ENCODE measurements at regions not wholly inside any gene's neighbourhood (a gene's known extent, or its start where the extent isn't known, plus 50 kb on each side); places are given as distances from the start of the nearest gene placed in this dataset.

DNA sequence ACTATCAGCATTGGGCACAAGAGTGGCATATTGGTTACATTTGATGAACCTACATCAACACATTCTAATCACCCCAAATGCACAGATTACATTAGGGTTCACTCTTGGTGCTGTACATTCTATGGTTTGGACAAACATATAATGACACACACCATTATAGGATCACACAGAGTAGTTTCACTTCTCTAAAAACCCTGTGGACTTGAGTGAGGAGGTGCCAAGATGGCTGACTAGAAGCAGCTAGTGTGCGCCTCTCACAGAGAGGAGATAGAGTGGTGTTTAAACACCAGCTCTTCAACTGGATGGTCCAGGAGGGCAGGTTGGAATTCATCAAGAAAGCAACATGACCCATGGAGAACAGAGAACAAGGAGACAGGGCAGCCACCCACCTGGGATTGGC, 265.6 kb downstream of the TDRD3 start:
- 100% methylated on average over 1 of the region's 1 CpG for WGBS (ENCODE audit: low lambda C conversion rate)
- Histone ChIP-seq H4K20me1 (ENCODE audit: insufficient read depth) (no peaks in the 10 kb centered on the region), H3K79me2 (ENCODE audit: insufficient read depth) (no peaks in the 10 kb centered on the region), H3K27ac (ENCODE audit: low read depth in 2 of 2, low read length in 1 of 2) (no peak overlapping the region), H3K4me3 (ENCODE audit: low read depth in 2 of 2, low read length in 1 of 2) (no peak overlapping the region), H3K27me3 (ENCODE audit: insufficient read depth) (no peaks in the 10 kb centered on the region), H3K9me2 (no peaks in the 10 kb centered on the region), H3K9me3 (no peaks in the 10 kb centered on the region), H3K4me1 (ENCODE audit: control insufficient read depth in 1 of 2, insufficient read depth in 2 of 2, low read depth in 1 of 2, low read length in 1 of 2) (no peaks in the 10 kb centered on the region), H2AFZ (ENCODE audit: low read depth) (no peak overlapping the region), H3K9ac (no peak overlapping the region), H3K36me3 (replicated peaks in 1 of 2; ENCODE audit: control insufficient read depth in 1 of 2, insufficient read depth in 2 of 2, low read length in 1 of 2) (no peaks in the 10 kb centered on the region), H3F3A (replicated peaks; ENCODE audit: insufficient read depth) (no peaks in the 10 kb centered on the region), H3K4me2 (no peak overlapping the region)
- DNase-seq = no peak
- POLR2A ChIA-PET = no interaction called here
- no peak for TF ChIP-seq YY1 (IDR thresholded peaks at IDR 0.05; ENCODE audit: low read depth)
- no peak for TF ChIP-seq GATA2 (CRISPR knock-in tag; IDR thresholded peaks at IDR 0.05)
- TF ChIP-seq ELF1 (IDR thresholded peaks at IDR 0.05) = no peak
- TF ChIP-seq NFIC (IDR thresholded peaks at IDR 0.05; ENCODE audit: borderline replicate concordance) = no peak
- TF ChIP-seq, protein P1, sequence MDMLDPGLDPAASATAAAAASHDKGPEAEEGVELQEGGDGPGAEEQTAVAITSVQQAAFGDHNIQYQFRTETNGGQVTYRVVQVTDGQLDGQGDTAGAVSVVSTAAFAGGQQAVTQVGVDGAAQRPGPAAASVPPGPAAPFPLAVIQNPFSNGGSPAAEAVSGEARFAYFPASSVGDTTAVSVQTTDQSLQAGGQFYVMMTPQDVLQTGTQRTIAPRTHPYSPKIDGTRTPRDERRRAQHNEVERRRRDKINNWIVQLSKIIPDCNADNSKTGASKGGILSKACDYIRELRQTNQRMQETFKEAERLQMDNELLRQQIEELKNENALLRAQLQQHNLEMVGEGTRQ (IDR thresholded peaks at IDR 0.05; ENCODE audit: borderline replicate concordance, low read depth, low read length) = no peak
- TF ChIP-seq FOXM1 (IDR thresholded peaks at IDR 0.05; ENCODE audit: low read depth) = no peak
- TF ChIP-seq, protein P2, sequence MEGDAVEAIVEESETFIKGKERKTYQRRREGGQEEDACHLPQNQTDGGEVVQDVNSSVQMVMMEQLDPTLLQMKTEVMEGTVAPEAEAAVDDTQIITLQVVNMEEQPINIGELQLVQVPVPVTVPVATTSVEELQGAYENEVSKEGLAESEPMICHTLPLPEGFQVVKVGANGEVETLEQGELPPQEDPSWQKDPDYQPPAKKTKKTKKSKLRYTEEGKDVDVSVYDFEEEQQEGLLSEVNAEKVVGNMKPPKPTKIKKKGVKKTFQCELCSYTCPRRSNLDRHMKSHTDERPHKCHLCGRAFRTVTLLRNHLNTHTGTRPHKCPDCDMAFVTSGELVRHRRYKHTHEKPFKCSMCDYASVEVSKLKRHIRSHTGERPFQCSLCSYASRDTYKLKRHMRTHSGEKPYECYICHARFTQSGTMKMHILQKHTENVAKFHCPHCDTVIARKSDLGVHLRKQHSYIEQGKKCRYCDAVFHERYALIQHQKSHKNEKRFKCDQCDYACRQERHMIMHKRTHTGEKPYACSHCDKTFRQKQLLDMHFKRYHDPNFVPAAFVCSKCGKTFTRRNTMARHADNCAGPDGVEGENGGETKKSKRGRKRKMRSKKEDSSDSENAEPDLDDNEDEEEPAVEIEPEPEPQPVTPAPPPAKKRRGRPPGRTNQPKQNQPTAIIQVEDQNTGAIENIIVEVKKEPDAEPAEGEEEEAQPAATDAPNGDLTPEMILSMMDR (IDR thresholded peaks at IDR 0.05) = no peak
- TF ChIP-seq MEF2A (IDR thresholded peaks at IDR 0.05; ENCODE audit: borderline replicate concordance, low read depth) = no peak
- TF ChIP-seq, protein P3, sequence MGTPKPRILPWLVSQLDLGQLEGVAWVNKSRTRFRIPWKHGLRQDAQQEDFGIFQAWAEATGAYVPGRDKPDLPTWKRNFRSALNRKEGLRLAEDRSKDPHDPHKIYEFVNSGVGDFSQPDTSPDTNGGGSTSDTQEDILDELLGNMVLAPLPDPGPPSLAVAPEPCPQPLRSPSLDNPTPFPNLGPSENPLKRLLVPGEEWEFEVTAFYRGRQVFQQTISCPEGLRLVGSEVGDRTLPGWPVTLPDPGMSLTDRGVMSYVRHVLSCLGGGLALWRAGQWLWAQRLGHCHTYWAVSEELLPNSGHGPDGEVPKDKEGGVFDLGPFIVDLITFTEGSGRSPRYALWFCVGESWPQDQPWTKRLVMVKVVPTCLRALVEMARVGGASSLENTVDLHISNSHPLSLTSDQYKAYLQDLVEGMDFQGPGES (IDR thresholded peaks at IDR 0.05; ENCODE audit: low read depth, low read length) = no peak
- no peak for TF ChIP-seq GABPA (IDR thresholded peaks at IDR 0.05; ENCODE audit: low read depth)
- TF ChIP-seq RXRA (IDR thresholded peaks at IDR 0.05; ENCODE audit: borderline replicate concordance, low read depth) = no peak
- no peak for TF ChIP-seq TCF12 (IDR thresholded peaks at IDR 0.05)
- TF ChIP-seq, protein P4, sequence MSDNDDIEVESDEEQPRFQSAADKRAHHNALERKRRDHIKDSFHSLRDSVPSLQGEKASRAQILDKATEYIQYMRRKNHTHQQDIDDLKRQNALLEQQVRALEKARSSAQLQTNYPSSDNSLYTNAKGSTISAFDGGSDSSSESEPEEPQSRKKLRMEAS (IDR thresholded peaks at IDR 0.05; ENCODE audit: low read depth) = no peak
- TF ChIP-seq FOXJ3 (CRISPR knock-in tag; IDR thresholded peaks at IDR 0.05) = no peak
- no peak for TF ChIP-seq RAD21 (IDR thresholded peaks at IDR 0.05; ENCODE audit: low read length)
- no peak for TF ChIP-seq TEAD4 (IDR thresholded peaks at IDR 0.05; ENCODE audit: borderline replicate concordance, insufficient read depth)
- CTCF ChIA-PET = no interaction called here

DNA sequence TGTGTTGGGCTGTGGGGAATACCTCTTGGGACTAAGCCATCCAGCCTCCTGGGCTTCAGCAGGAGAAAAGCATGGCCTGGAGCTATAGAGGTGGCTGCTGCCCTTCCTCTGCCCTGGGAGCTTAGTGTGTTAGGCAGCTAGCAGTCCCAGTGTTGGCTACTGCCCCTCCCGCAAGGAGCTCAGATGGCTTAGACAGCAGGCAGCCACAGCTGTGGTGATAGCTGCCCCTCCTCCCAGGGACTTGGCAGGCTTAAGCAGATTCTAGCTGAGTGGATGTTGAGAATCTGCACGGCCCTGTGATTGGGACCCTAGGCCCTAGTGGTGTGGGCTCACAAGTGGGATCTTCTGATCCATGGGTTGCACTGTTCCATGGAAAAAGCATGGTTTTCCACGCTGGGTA, 264.5 kb downstream of the TDRD3 start:
- H3K36me3 ChIP-seq (replicated peaks in 1 of 2; ENCODE audit: control insufficient read depth in 1 of 2, insufficient read depth in 2 of 2, low read length in 1 of 2) = no peaks in the 10 kb centered on the region
- ChIA-PET POLR2A (no interaction called here), CTCF (no interaction called here)
- H3F3A ChIP-seq (replicated peaks; ENCODE audit: insufficient read depth) = no peaks in the 10 kb centered on the region
- no peaks in the 10 kb centered on the region for H3K79me2 ChIP-seq (ENCODE audit: insufficient read depth)
- H2AFZ ChIP-seq (ENCODE audit: low read depth) = no peak overlapping the region
- no peaks in the 10 kb centered on the region for H3K4me1 ChIP-seq (ENCODE audit: control insufficient read depth in 1 of 2, insufficient read depth in 2 of 2, low read depth in 1 of 2, low read length in 1 of 2)
- H3K27ac ChIP-seq (ENCODE audit: low read depth in 2 of 2, low read length in 1 of 2) = no peak overlapping the region
- H3K9ac ChIP-seq = no peak overlapping the region
- WGBS (ENCODE audit: low lambda C conversion rate) = 11% methylated on average over 1 of the region's 3 CpGs
- no peaks in the 10 kb centered on the region for H4K20me1 ChIP-seq (ENCODE audit: insufficient read depth)
- no peaks in the 10 kb centered on the region for H3K27me3 ChIP-seq (ENCODE audit: insufficient read depth)
- DNase-seq = no peak
- H3K4me3 ChIP-seq (ENCODE audit: low read depth in 2 of 2, low read length in 1 of 2) = no peak overlapping the region
- H3K9me2 ChIP-seq = no peaks in the 10 kb centered on the region
- no peaks in the 10 kb centered on the region for H3K9me3 ChIP-seq
- H3K4me2 ChIP-seq = no peak overlapping the region
- TF ChIP-seq, protein P4 (IDR thresholded peaks at IDR 0.05; ENCODE audit: low read depth) = no peak
- TF ChIP-seq TCF12 (IDR thresholded peaks at IDR 0.05) (no peak), FOXJ3 (CRISPR knock-in tag; IDR thresholded peaks at IDR 0.05) (no peak), NRF1 (IDR thresholded peaks at IDR 0.05; ENCODE audit: low read depth, low read length) (no peak), POLR2AphosphoS5 (IDR thresholded peaks at IDR 0.05; ENCODE audit: low read depth, low read length) (no peak), MXI1 (IDR thresholded peaks at IDR 0.05; ENCODE audit: low read depth, low read length) (no peak), SMC3 (IDR thresholded peaks at IDR 0.05; ENCODE audit: low read depth, low read length) (no peak)
- TF ChIP-seq, protein P5, sequence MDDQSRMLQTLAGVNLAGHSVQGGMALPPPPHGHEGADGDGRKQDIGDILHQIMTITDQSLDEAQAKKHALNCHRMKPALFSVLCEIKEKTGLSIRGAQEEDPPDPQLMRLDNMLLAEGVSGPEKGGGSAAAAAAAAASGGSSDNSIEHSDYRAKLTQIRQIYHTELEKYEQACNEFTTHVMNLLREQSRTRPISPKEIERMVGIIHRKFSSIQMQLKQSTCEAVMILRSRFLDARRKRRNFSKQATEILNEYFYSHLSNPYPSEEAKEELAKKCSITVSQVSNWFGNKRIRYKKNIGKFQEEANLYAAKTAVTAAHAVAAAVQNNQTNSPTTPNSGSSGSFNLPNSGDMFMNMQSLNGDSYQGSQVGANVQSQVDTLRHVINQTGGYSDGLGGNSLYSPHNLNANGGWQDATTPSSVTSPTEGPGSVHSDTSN (IDR thresholded peaks at IDR 0.05) = no peak
- TF ChIP-seq, protein P6, sequence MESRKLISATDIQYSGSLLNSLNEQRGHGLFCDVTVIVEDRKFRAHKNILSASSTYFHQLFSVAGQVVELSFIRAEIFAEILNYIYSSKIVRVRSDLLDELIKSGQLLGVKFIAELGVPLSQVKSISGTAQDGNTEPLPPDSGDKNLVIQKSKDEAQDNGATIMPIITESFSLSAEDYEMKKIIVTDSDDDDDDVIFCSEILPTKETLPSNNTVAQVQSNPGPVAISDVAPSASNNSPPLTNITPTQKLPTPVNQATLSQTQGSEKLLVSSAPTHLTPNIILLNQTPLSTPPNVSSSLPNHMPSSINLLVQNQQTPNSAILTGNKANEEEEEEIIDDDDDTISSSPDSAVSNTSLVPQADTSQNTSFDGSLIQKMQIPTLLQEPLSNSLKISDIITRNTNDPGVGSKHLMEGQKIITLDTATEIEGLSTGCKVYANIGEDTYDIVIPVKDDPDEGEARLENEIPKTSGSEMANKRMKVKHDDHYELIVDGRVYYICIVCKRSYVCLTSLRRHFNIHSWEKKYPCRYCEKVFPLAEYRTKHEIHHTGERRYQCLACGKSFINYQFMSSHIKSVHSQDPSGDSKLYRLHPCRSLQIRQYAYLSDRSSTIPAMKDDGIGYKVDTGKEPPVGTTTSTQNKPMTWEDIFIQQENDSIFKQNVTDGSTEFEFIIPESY (IDR thresholded peaks at IDR 0.05; ENCODE audit: borderline replicate concordance, low read depth) = no peak
- TF ChIP-seq, protein P1 (IDR thresholded peaks at IDR 0.05; ENCODE audit: borderline replicate concordance, low read depth, low read length) = no peak

Measured in SK-N-SH (cell line).